ENCODE measurements at regions not wholly inside any gene's neighbourhood (a gene's known extent, or its start where the extent isn't known, plus 50 kb on each side); places are given as distances from the start of the nearest gene placed in this dataset.

DNA sequence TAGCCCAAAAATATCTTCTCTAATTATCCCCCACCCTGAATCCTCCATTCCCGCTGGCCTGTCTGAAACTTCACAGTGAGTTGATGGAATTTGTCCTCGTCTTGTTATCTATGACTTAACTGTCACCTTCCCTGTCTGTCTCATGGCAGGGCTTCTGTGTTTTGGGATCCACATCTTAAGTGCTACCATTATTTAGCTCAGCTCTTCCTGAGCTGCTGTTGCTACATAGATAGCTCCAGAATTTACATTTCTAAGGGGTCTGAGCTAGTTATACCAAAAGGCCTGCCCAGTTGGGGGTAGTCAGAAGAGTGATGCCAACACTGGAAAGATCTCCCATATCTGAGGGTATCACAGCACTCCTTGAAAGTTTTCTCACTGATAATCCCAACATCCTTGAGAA, 57.0 kb upstream of the CDKN3 start:
- Histone ChIP-seq H3K27me3 (ENCODE audit: control insufficient read depth in 2 of 2, insufficient read depth in 2 of 2, low read length in 2 of 2) (peaks cover 2 to 12% of the 10 kb centered on the region in 2 donors), H3K79me2 (ENCODE audit: insufficient read depth, low read length) (no peaks in the 10 kb centered on the region), H3K9me3 (replicated peaks in 1 of 2; ENCODE audit: control insufficient read depth in 1 of 2, insufficient read depth in 1 of 2, low read length in 2 of 2) (no peaks in the 10 kb centered on the region), H3K27ac (ENCODE audit: low read depth in 1 of 2, low read length in 2 of 2) (no peak overlapping the region), H3K4me3 (replicated peaks in 1 of 3; ENCODE audit: low read depth in 2 of 3, low read length in 3 of 3) (no peak overlapping the region), H3K36me3 (replicated peaks in 1 of 2; ENCODE audit: control insufficient read depth in 1 of 2, insufficient read depth in 2 of 2, low read length in 2 of 2) (no peaks in the 10 kb centered on the region), H2AFZ (ENCODE audit: insufficient read depth, low read depth, low read length, poor library complexity, severe bottlenecking) (no peak overlapping the region), H3K9ac (ENCODE audit: insufficient read depth, low read length, poor library complexity, severe bottlenecking) (no peak overlapping the region), H3K4me1 (ENCODE audit: control insufficient read depth in 1 of 2, insufficient read depth in 2 of 2, low read length in 2 of 2) (no peaks in the 10 kb centered on the region), H4K20me1 (ENCODE audit: insufficient read depth, low read length) (no peaks in the 10 kb centered on the region), H3K4me2 (replicated peaks; ENCODE audit: extremely low read depth, low read length, poor library complexity, severe bottlenecking) (no peak overlapping the region)
- WGBS (ENCODE audit: insufficient coverage), result 80% methylated on average over 1 of the region's 2 CpGs
- TF ChIP-seq, protein P1, sequence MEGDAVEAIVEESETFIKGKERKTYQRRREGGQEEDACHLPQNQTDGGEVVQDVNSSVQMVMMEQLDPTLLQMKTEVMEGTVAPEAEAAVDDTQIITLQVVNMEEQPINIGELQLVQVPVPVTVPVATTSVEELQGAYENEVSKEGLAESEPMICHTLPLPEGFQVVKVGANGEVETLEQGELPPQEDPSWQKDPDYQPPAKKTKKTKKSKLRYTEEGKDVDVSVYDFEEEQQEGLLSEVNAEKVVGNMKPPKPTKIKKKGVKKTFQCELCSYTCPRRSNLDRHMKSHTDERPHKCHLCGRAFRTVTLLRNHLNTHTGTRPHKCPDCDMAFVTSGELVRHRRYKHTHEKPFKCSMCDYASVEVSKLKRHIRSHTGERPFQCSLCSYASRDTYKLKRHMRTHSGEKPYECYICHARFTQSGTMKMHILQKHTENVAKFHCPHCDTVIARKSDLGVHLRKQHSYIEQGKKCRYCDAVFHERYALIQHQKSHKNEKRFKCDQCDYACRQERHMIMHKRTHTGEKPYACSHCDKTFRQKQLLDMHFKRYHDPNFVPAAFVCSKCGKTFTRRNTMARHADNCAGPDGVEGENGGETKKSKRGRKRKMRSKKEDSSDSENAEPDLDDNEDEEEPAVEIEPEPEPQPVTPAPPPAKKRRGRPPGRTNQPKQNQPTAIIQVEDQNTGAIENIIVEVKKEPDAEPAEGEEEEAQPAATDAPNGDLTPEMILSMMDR (IDR thresholded peaks at IDR 0.05), result no peak
- Mint-ChIP-seq H3K9me3 (peaks cover 0 to 2% (median 0%) of the 10 kb centered on the region in 7 donors), H3K4me1 (no peaks in the 10 kb centered on the region), H3K4me3 (no peak overlapping the region), H3K27ac (no peak overlapping the region), H3K36me3 (no peaks in the 10 kb centered on the region), H3K27me3 (ENCODE audit: low read depth in 3 of 3) (peaks cover 4 to 21% (median 4%) of the 10 kb centered on the region in 3 donors)
- DNase-seq, result no peak
- intact Hi-C loops (cut with micrococcal nuclease), result no loop called here

GRCh38 chr14:54342806-54343205, 54.0 kb upstream of the CDKN3 start:
- H3K27me3 Mint-ChIP-seq (ENCODE audit: low read depth in 3 of 3), result peaks cover 2 to 9% (median 4%) of the 10 kb centered on the region in 3 donors
- no peaks in the 10 kb centered on the region for H3K4me1 Mint-ChIP-seq
- H3K27ac ChIP-seq (ENCODE audit: low read depth in 1 of 2, low read length in 2 of 2), result no peak overlapping the region
- no peak overlapping the region for H3K4me3 ChIP-seq (replicated peaks in 1 of 3; ENCODE audit: low read depth in 2 of 3, low read length in 3 of 3)
- peaks cover under 1 to 7% of the 10 kb centered on the region in 2 donors for H3K27me3 ChIP-seq (ENCODE audit: control insufficient read depth in 2 of 2, insufficient read depth in 2 of 2, low read length in 2 of 2)
- no peak overlapping the region for H3K4me3 Mint-ChIP-seq
- no peaks in the 10 kb centered on the region for H3K36me3 Mint-ChIP-seq
- H3K9ac ChIP-seq (ENCODE audit: insufficient read depth, low read length, poor library complexity, severe bottlenecking), result no peak overlapping the region
- H3K79me2 ChIP-seq (ENCODE audit: insufficient read depth, low read length), result no peaks in the 10 kb centered on the region
- TF ChIP-seq, protein P1 (IDR thresholded peaks at IDR 0.05), result no peak
- H3K9me3 ChIP-seq (replicated peaks in 1 of 2; ENCODE audit: control insufficient read depth in 1 of 2, insufficient read depth in 1 of 2, low read length in 2 of 2), result no peaks in the 10 kb centered on the region
- no peaks in the 10 kb centered on the region for H3K9me3 Mint-ChIP-seq
- H3K36me3 ChIP-seq (replicated peaks in 1 of 2; ENCODE audit: control insufficient read depth in 1 of 2, insufficient read depth in 2 of 2, low read length in 2 of 2), result no peaks in the 10 kb centered on the region
- H3K4me2 ChIP-seq (replicated peaks; ENCODE audit: extremely low read depth, low read length, poor library complexity, severe bottlenecking), result no peak overlapping the region
- intact Hi-C loops (cut with micrococcal nuclease), result no loop called here
- H2AFZ ChIP-seq (ENCODE audit: insufficient read depth, low read depth, low read length, poor library complexity, severe bottlenecking), result no peak overlapping the region
- H3K27ac Mint-ChIP-seq, result no peak overlapping the region
- no peak for DNase-seq
- 100% methylated on average over 1 of the region's 3 CpGs for WGBS (ENCODE audit: insufficient coverage)
- H4K20me1 ChIP-seq (ENCODE audit: insufficient read depth, low read length), result no peaks in the 10 kb centered on the region
- no peaks in the 10 kb centered on the region for H3K4me1 ChIP-seq (ENCODE audit: control insufficient read depth in 1 of 2, insufficient read depth in 2 of 2, low read length in 2 of 2)

All from CD14-positive monocyte (primary cell).